IPS-20b (cell line): ENCODE measurements at regions not wholly inside any gene's neighbourhood (a gene's known extent, or its start where the extent isn't known, plus 50 kb on each side); places are given as distances from the start of the nearest gene placed in this dataset.

ENCODE experiments used
- H3K27ac ChIP-seq: one replicate; pipeline ENCODE4 v1.5.1; 2013; ENCODE audit warnings: low read length
- H3K27me3 ChIP-seq: 2 replicates; pipeline ENCODE4 v1.6.1; 2013; ENCODE audit warnings: mild to moderate bottlenecking, low read length, inconsistent platforms; ENCODE audit not compliant: insufficient read depth
- H3K36me3 ChIP-seq: 2 replicates; pipeline ENCODE4 v1.6.1; 2013; ENCODE audit warnings: low read depth, mild to moderate bottlenecking, inconsistent platforms, low read length, moderate library complexity; ENCODE audit not compliant: insufficient read depth
- H3K4me1 ChIP-seq: 2 replicates; pipeline ENCODE4 v1.6.1; 2013; ENCODE audit warnings: mild to moderate bottlenecking, control low read depth, inconsistent platforms, low read length, moderate library complexity; ENCODE audit not compliant: insufficient read depth
- H3K4me3 ChIP-seq: 2 replicates; pipeline ENCODE4 v1.5.1; 2013; ENCODE audit warnings: mild to moderate bottlenecking, low read length, inconsistent platforms
- H3K9ac ChIP-seq: 2 replicates; pipeline ENCODE4 v1.6.1; 2013; ENCODE audit warnings: low read depth, mild to moderate bottlenecking, inconsistent platforms, low read length, moderate library complexity
- H3K9me3 ChIP-seq: 2 replicates; pipeline ENCODE4 v1.6.1; 2013; ENCODE audit warnings: mild to moderate bottlenecking, low read depth, low read length, inconsistent platforms; ENCODE audit not compliant: insufficient read depth

DNA sequence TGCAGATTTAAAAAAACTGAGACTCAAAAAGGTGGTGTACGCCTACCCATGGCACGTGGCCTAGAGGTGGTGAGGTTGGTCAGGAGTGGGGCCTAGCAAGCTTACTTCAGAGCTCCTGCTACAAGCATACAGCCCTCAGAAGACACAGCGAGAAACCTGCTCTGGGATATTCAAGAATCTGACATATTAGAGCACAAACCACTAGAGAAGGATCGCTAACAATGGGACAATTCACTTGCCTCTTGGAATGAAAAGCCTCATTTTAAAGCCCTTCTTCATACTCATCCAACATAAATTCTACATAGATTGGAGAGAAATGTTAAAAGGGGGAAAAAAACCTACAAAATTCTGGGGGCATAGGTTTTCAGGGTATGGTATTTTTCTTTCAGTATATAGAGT is 118.0 kb upstream of the ARHGEF3 start:
- Histone ChIP-seq H3K9me3 (no peaks in the 10 kb centered on the region), H3K9ac (no peak overlapping the region), H3K4me1 (peaks cover 21% of the 10 kb centered on the region), H3K27me3 (no peaks in the 10 kb centered on the region), H3K4me3 (no peak overlapping the region), H3K36me3 (no peaks in the 10 kb centered on the region), H3K27ac (no peak overlapping the region)

DNA sequence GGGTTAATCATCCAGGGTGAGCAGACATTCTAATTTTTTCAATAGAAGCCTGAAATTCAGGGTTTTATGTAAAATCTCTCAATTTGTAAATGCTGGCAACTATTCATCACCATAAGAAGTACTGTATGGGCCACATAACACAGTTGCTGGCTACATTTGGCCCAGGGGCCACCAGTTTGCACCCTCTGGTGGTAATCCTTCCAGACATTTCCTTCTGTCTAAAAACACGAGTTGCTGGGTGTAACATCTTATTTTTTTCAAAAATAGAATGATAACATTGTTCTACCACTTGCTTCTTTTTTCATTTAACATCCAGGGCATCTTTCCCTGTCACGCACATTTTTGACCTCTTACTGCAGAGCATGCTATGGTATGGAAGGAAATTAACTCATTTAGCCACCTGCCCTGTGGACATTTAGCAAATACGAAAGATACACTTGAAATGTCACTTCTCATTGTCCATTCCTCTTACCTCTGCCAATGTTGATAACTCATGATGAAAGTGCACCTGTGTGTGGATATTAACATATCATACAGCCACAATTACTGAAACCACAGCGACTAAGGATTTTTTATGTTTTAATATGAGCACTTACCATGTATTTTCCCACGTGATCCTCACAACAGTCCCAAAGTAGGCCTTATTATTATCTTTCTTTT is 117.5 kb upstream of the ARHGEF3 start:
- Histone ChIP-seq H3K27me3 (no peaks in the 10 kb centered on the region), H3K9ac (no peak overlapping the region)

DNA sequence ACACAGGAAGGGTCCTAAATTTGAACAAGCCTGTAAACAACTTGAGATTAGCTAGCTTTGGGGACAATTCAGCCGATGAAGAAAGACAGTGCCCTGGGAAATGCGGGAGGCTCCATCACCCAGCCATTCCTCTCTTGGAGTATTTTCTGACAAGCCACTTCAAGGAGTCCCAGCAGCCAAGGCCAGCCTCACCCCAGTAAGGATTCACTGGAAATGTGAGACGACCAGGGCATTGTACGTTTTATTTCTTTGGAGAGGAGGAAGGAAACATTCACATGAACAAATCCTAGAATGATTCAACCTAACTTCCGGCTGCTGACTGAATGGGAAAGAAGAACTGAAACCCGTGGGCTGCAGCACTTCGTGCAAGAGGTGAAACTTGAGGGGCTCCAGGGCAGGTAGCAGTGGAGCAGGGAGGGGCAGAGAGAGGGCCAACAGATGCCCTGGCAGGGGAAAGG is 116.4 kb upstream of the ARHGEF3 start:
- no peak overlapping the region for H3K27ac ChIP-seq

More for the DNA sequence above, 117.5 kb upstream of the ARHGEF3 start:
- H3K4me1 ChIP-seq = peaks cover 21% of the 10 kb centered on the region
- no peaks in the 10 kb centered on the region for H3K36me3 ChIP-seq
- no peak overlapping the region for H3K4me3 ChIP-seq
- no peaks in the 10 kb centered on the region for H3K9me3 ChIP-seq
- no peak overlapping the region for H3K27ac ChIP-seq

DNA sequence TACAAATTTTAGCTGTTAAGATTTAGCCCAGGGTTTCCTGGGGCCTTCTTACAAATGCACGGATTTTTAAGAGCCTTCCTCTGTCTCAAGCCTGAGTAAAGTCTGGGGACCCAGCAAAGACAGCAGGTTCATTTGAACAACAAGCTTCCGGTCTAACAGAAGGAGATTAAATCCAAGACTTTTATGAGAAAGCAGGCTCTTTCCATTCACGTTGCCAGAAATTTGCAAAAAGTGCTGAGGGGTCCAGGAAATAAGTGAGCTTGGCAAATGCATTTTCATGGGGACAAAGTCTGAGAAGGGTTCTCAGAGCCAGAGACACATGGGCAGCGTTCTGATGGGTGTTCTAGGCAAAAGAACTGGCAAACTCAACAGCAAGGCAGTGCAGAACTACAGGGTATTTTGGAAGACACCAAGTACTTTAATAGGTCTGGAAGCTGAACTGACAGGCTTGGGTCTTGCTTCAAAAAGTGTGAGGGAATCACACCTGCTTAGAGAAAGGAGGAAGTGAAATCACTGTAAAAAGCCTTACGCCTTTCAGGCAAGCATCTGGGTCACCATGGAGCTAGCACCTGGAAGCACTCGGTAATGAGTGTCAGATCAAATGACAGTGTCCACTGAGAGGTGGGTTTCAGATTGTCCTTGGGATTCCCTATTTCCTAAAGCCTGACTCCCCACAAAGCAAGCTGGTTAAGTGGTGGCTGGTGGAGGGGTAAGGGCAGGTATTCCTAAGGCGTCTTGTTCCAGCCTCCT is 115.8 kb upstream of the ARHGEF3 start:
- Histone ChIP-seq H3K4me1 (peaks cover 21% of the 10 kb centered on the region), H3K27ac (no peak overlapping the region), H3K9me3 (no peaks in the 10 kb centered on the region), H3K9ac (no peak overlapping the region), H3K4me3 (no peak overlapping the region), H3K36me3 (no peaks in the 10 kb centered on the region), H3K27me3 (no peaks in the 10 kb centered on the region)

More for the DNA sequence above, 116.4 kb upstream of the ARHGEF3 start:
- Histone ChIP-seq H3K9ac (no peak overlapping the region), H3K36me3 (no peaks in the 10 kb centered on the region), H3K27me3 (no peaks in the 10 kb centered on the region), H3K9me3 (no peaks in the 10 kb centered on the region), H3K4me1 (peaks cover 21% of the 10 kb centered on the region), H3K4me3 (no peak overlapping the region)

DNA sequence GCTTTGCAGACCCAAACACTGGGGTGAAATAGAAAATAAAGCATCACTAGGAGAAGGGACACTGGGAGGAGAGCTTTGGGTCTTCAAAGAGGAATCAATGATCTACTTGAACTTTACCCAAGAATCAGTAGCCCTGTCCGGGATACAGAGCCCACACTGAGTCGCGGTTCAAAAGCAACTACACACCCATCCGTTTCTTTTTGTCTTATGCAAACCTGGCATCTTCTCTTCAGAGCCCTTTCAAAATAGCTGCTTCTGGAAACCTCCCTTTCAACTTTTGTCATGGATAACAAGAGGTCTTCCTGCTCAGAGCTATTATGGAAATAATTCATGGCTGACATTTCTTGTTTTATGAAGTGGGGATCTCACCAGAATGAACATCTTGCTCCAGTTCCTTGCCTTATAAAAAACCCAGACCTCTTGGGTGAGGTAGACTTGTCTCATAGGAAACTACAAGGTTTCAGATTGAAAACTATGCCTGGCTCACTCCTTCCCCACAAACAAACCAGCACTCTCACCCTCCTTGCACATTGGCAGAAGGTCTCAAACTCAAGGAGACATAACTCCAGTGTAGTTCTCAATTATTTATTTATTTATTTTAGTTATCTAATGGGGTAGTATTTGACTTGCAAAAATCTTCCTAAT is 115.1 kb upstream of the ARHGEF3 start:
- Histone ChIP-seq H3K9ac (no peak overlapping the region), H3K9me3 (no peaks in the 10 kb centered on the region), H3K27me3 (no peaks in the 10 kb centered on the region), H3K27ac (no peak overlapping the region), H3K4me1 (peaks cover 21% of the 10 kb centered on the region), H3K36me3 (no peaks in the 10 kb centered on the region), H3K4me3 (no peak overlapping the region)

DNA sequence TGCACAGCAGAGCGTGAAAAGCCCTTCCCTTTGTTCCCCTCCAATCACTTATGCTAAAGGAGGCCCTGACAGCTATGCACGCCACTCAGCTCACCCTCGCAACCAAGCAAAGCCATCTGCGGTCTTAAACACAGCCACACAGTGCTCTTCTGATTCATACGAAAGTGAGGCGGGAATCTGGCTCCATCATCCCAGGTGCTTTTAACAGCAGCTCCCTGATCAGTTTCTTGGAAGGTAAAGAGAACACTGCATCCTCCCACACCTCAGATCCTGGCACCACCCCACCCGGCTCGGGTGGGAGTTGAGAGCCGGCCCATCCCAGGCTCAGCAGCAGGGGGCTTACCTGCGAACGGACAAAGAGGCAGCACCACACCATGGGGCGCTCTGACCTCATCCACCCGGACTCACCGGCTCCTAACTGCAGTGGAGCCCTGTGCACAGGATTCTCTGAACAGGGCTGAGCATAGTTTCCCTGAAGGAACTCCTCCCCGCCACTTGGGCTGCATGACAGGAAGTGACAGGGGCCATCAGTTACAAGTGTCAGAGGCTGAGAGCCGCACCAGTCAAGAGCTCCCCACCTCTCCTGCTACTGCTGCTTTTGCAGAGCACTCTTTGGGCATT is 114.3 kb upstream of the ARHGEF3 start:
- no peaks in the 10 kb centered on the region for H3K36me3 ChIP-seq
- H3K9ac ChIP-seq = no peak overlapping the region
- H3K27ac ChIP-seq = no peak overlapping the region
- H3K9me3 ChIP-seq = no peaks in the 10 kb centered on the region
- no peak overlapping the region for H3K4me3 ChIP-seq
- H3K27me3 ChIP-seq = no peaks in the 10 kb centered on the region
- peaks cover 21% of the 10 kb centered on the region for H3K4me1 ChIP-seq

DNA sequence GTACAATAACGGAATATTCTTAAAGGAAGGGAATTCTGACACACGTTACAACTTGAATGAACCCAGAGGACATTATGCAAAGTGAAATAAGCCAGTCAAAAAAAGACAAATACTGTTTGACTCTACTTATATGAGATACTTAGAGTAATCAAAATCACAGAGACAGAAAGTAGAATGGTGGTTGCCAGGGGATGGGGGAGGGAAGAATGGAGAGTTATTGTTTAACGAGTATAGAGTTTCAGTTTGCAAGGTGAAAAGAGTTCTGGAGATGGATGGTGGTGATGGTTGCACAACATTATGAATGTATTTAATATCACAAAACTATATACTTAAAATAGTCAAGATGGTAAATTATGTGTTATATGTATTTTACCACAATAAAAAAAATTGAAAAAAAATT is 112.9 kb upstream of the ARHGEF3 start:
- Histone ChIP-seq H3K27ac (no peak overlapping the region), H3K36me3 (no peaks in the 10 kb centered on the region), H3K9me3 (no peaks in the 10 kb centered on the region), H3K4me3 (no peak overlapping the region), H3K9ac (no peak overlapping the region), H3K27me3 (no peaks in the 10 kb centered on the region), H3K4me1 (peaks cover 21% of the 10 kb centered on the region)

DNA sequence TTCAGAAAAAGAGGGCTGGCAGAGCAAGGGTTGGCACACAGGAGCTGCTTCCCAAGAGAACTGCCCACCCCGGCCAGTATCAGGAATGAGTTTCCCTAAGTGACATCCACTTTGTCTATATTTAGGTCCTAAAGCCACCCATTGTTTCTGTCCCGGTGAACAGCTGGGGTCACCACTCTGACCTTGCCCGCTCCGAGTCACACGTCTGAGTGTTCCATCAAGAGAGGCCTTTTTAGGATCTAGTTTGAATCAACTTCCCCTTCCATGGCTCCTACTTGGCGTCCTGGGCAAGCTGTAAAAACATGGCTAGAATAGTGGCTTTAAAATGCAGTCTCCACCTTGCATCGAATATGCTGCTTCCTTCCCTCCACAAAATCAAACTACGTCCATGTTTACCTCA is 109.6 kb upstream of the ARHGEF3 start:
- no peak overlapping the region for H3K4me3 ChIP-seq
- no peaks in the 10 kb centered on the region for H3K36me3 ChIP-seq
- no peaks in the 10 kb centered on the region for H3K9me3 ChIP-seq
- no peaks in the 10 kb centered on the region for H3K27me3 ChIP-seq
- H3K4me1 ChIP-seq = peaks cover 6% of the 10 kb centered on the region
- no peak overlapping the region for H3K27ac ChIP-seq
- no peak overlapping the region for H3K9ac ChIP-seq

DNA sequence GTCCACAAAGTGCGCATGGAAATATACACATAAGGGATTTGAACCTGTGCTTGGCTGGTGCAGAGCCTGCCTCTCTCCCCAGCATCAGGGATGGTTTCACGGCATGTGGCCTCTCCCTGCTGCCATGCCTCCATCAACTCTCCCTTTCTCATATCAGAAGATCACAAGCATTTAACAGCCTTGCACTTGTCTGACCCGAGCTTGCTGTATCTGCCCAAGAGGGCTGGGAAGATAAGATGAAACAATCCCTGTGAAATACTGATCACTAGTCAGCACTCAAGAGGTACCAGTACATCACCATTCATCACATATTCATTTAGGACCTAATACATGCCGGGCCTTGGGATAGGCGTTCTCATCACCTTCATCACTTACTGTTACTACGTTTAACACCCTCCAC is 107.6 kb upstream of the ARHGEF3 start:
- H3K4me3 ChIP-seq = no peak overlapping the region
- no peaks in the 10 kb centered on the region for H3K36me3 ChIP-seq
- no peaks in the 10 kb centered on the region for H3K9me3 ChIP-seq
- no peak overlapping the region for H3K27ac ChIP-seq
- H3K4me1 ChIP-seq = no peaks in the 10 kb centered on the region
- H3K27me3 ChIP-seq = no peaks in the 10 kb centered on the region
- no peak overlapping the region for H3K9ac ChIP-seq

DNA sequence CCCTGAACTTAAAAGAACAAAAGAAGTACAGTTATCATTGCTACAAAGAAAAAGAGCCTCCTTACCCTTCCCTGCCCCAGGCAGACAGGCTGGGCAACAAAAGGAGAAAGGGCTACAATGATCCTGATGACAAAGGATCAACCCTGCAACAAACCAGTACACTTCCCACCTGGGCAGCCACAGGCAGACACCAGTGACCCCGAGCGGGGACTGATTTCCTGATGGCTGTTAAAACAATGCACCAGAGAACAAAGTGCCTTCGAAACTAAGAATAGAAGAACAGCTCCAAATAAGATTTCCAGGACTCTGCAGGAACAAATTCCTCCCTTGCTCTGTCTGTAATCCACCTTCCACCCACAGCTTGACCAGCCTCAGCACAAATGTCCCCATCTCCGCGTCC is 106.3 kb upstream of the ARHGEF3 start:
- no peaks in the 10 kb centered on the region for H3K9me3 ChIP-seq

DNA sequence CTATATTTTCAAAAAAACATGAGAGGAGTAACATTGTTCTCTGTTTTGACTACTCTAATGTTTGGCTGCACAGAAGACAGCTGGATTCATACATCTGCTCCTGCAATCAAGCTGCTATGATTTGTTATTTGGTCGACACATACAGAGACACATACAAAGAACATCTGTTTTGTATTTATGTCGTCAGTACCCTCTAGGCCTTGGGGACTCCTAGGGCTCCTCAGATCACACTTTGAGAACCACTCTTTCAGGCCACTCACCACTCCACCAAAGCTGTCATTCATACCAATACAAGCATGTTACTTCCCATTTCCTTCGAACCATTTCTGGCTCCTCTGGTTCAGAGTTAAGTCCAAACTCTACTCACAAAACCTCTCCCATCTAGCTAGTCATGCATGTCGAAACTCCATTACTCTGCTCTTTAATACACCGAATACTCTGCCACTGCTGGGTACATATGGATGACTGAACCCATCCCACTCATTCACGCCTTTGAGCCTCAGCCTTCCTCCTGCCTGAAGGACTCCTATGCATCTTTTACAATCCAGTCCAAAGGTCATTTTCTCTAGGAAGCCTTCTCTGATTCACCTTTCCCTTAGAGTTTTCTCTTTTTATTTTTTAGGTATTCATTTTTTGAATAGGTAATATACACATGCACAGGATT is 102.9 kb upstream of the ARHGEF3 start:
- no peaks in the 10 kb centered on the region for H3K9me3 ChIP-seq
- no peaks in the 10 kb centered on the region for H3K36me3 ChIP-seq

More for the DNA sequence above, 106.3 kb upstream of the ARHGEF3 start:
- no peak overlapping the region for H3K4me3 ChIP-seq
- H3K4me1 ChIP-seq = no peaks in the 10 kb centered on the region
- no peaks in the 10 kb centered on the region for H3K36me3 ChIP-seq
- H3K27me3 ChIP-seq = no peaks in the 10 kb centered on the region
- H3K9ac ChIP-seq = no peak overlapping the region
- H3K27ac ChIP-seq = no peak overlapping the region

More for the DNA sequence above, 102.9 kb upstream of the ARHGEF3 start:
- no peak overlapping the region for H3K27ac ChIP-seq
- no peaks in the 10 kb centered on the region for H3K4me1 ChIP-seq
- H3K9ac ChIP-seq = no peak overlapping the region
- no peaks in the 10 kb centered on the region for H3K27me3 ChIP-seq
- H3K4me3 ChIP-seq = no peak overlapping the region
